ENCODE measurements at regions not wholly inside any gene's neighbourhood (a gene's known extent, or its start where the extent isn't known, plus 50 kb on each side); places are given as distances from the start of the nearest gene placed in this dataset.

- no peak overlapping the region for H3K4me3 ChIP-seq
- no peak overlapping the region for H2AFZ ChIP-seq (ENCODE audit: control insufficient read depth, low read depth, low read length)
- RAD21 ChIA-PET (ENCODE audit: unreplicated experiment), result no interaction called here
Measured at GRCh38 chr6:81625216-81625615, 127.3 kb downstream of the TENT5A start.

GRCh38 chr6:81624453-81624852, 128.0 kb downstream of the TENT5A start:
- RAD21 ChIA-PET (ENCODE audit: unreplicated experiment), result no interaction called here
- TF ChIP-seq ASH2L (IDR thresholded peaks at IDR 0.05; ENCODE audit: borderline replicate concordance, low read depth) (no peak), MTA3 (IDR thresholded peaks at IDR 0.05; ENCODE audit: borderline replicate concordance, low read length) (no peak), LARP7 (IDR thresholded peaks at IDR 0.05) (no peak), KDM1A (IDR thresholded peaks at IDR 0.05; ENCODE audit: borderline replicate concordance) (no peak), YBX1 (IDR thresholded peaks at IDR 0.05) (no peak), RBBP5 (conservative IDR thresholded peaks at IDR 0.05) (no peak), CREB1 (IDR thresholded peaks at IDR 0.05; ENCODE audit: low read depth) (no peak), RAD21 (IDR thresholded peaks at IDR 0.05; ENCODE audit: insufficient read depth, low read depth, low read length) (no peak), KLF5 (IDR thresholded peaks at IDR 0.05; ENCODE audit: partially characterized antibody) (no peak), WRNIP1 (IDR thresholded peaks at IDR 0.05; ENCODE audit: borderline replicate concordance, low read depth, low read length) (no peak), CHD1 (IDR thresholded peaks at IDR 0.05; ENCODE audit: low read depth, low read length) (no peak), PML (IDR thresholded peaks at IDR 0.05; ENCODE audit: low read length) (no peak), EP300 (IDR thresholded peaks at IDR 0.05; ENCODE audit: borderline replicate concordance in 1 of 2, control insufficient read depth in 1 of 2, low read depth in 2 of 2, low read length in 2 of 2) (no peak)
- SMC1A ChIA-PET (ENCODE audit: uncharacterized antibody, unreplicated experiment), result interaction anchor here (0.5 to 0.6 kb wide), 2 partner anchors 93 to 132 kb away, joined by 3 read pairs; no protein-coding TSS in a partner anchor

More at GRCh38 chr6:81625216-81625615, 127.3 kb downstream of the TENT5A start:
- POLR2A ChIA-PET, result interaction anchor here (1.8 kb wide), 1 partner anchor 9 kb away, joined by 5 read pairs; no protein-coding TSS in a partner anchor
- Histone ChIP-seq H4K20me1 (ENCODE audit: control insufficient read depth, insufficient read depth) (no peaks in the 10 kb centered on the region), H3K4me2 (ENCODE audit: control insufficient read depth, insufficient read depth) (no peak overlapping the region), H3K79me2 (ENCODE audit: control insufficient read depth, insufficient read depth, low read length) (no peaks in the 10 kb centered on the region), H3K27me3 (replicated peaks in 1 of 2; ENCODE audit: control insufficient read depth in 2 of 2, insufficient read depth in 2 of 2, low read length in 1 of 2) (no peaks in the 10 kb centered on the region), H3K4me1 (ENCODE audit: control insufficient read depth, insufficient read depth, low read length) (no peaks in the 10 kb centered on the region), H3K36me3 (ENCODE audit: control insufficient read depth in 2 of 2, insufficient read depth in 2 of 2, low read length in 1 of 2) (no peaks in the 10 kb centered on the region), H3K9me3 (replicated peaks; ENCODE audit: control insufficient read depth, insufficient read depth, low read length) (no peaks in the 10 kb centered on the region), H3K27ac (ENCODE audit: control insufficient read depth, insufficient read depth) (no peak overlapping the region), H3K9ac (ENCODE audit: control insufficient read depth, insufficient read depth, low read length) (no peak overlapping the region)
- intact Hi-C loops (cut with micrococcal nuclease; ENCODE audit: unreplicated experiment), result no loop called here
- ATAC-seq (no peak), DNase-seq (ENCODE audit: low read depth, low spot score) (no peak), FAIRE-seq (no peak)
- TF ChIP-seq ZZZ3 (IDR thresholded peaks at IDR 0.05; ENCODE audit: control insufficient read depth, insufficient read length, low read depth) (no peak), SRF (IDR thresholded peaks at IDR 0.05; ENCODE audit: low read depth in 2 of 2, low read length in 2 of 2) (no peak), BACH1 (IDR thresholded peaks at IDR 0.05; ENCODE audit: borderline replicate concordance) (no peak), USF2 (IDR thresholded peaks at IDR 0.05; ENCODE audit: borderline replicate concordance, low read depth, low read length) (no peak), KDM1A (IDR thresholded peaks at IDR 0.05; ENCODE audit: borderline replicate concordance) (no peak), EP300 (IDR thresholded peaks at IDR 0.05; ENCODE audit: borderline replicate concordance in 1 of 2, control insufficient read depth in 1 of 2, low read depth in 2 of 2, low read length in 2 of 2) (no peak)
- in situ Hi-C loops (cut with MboI), result no loop called here
- no TSS peak for BruUV-seq (replicated peaks)
- CTCF ChIA-PET, result interaction anchor here (0.7 kb wide), 1 partner anchor 747 kb away, joined by 3 read pairs; no protein-coding TSS in a partner anchor
- 100% methylated on average over 1 of the region's 1 CpG for WGBS (ENCODE audit: insufficient coverage, insufficient replicate concordance, low lambda C conversion rate, missing lambda C conversion rate)
- SMC1A ChIA-PET (ENCODE audit: uncharacterized antibody, unreplicated experiment), result interaction anchor here (0.7 to 1.1 kb wide), 3 partner anchors 17 to 323 kb away, joined by 3 read pairs; no protein-coding TSS in a partner anchor

More at GRCh38 chr6:81624453-81624852, 128.0 kb downstream of the TENT5A start:
- ChIA-PET CTCF (no interaction called here), POLR2A (no interaction called here)
- 86% methylated on average over 1 of the region's 1 CpG for WGBS (ENCODE audit: insufficient coverage, insufficient replicate concordance, low lambda C conversion rate, missing lambda C conversion rate)
- H4K20me1 ChIP-seq (ENCODE audit: control insufficient read depth, insufficient read depth), result no peaks in the 10 kb centered on the region
- no TSS peak for BruUV-seq (replicated peaks)
- no peak overlapping the region for H3K4me2 ChIP-seq (ENCODE audit: control insufficient read depth, insufficient read depth)
- ATAC-seq (no peak), DNase-seq (ENCODE audit: low read depth, low spot score) (no peak), FAIRE-seq (no peak)
- H3K36me3 ChIP-seq (ENCODE audit: control insufficient read depth in 2 of 2, insufficient read depth in 2 of 2, low read length in 1 of 2), result no peaks in the 10 kb centered on the region
- no peak overlapping the region for H3K4me3 ChIP-seq
- no peak overlapping the region for H3K27ac ChIP-seq (ENCODE audit: control insufficient read depth, insufficient read depth)
- no peaks in the 10 kb centered on the region for H3K9me3 ChIP-seq (replicated peaks; ENCODE audit: control insufficient read depth, insufficient read depth, low read length)
- H3K79me2 ChIP-seq (ENCODE audit: control insufficient read depth, insufficient read depth, low read length), result no peaks in the 10 kb centered on the region
- in situ Hi-C loops (cut with MboI) (no loop called here), intact Hi-C loops (cut with micrococcal nuclease; ENCODE audit: unreplicated experiment) (no loop called here)
- no peak overlapping the region for H2AFZ ChIP-seq (ENCODE audit: control insufficient read depth, low read depth, low read length)
- no peaks in the 10 kb centered on the region for H3K4me1 ChIP-seq (ENCODE audit: control insufficient read depth, insufficient read depth, low read length)
- H3K9ac ChIP-seq (ENCODE audit: control insufficient read depth, insufficient read depth, low read length), result no peak overlapping the region
- no peaks in the 10 kb centered on the region for H3K27me3 ChIP-seq (replicated peaks in 1 of 2; ENCODE audit: control insufficient read depth in 2 of 2, insufficient read depth in 2 of 2, low read length in 1 of 2)
